Mesenchymal stem cell (in vitro differentiated cells and primary cell): ENCODE measurements at regions not wholly inside any gene's neighbourhood (a gene's known extent, or its start where the extent isn't known, plus 50 kb on each side); places are given as distances from the start of the nearest gene placed in this dataset.
A peak's percentile ranks its signal among the peaks of the same experiment; 100 is the strongest.
"Not testable (repeated sequence)": the region's sequence is repeated elsewhere in the genome, so short reads cannot be mapped to it uniquely, and the experiment has no call there.

Experiments
- DNase-seq: peaks from one replicate; pipeline ENCODE4 v3.0.0-alpha.2; 2013
- H2AFZ ChIP-seq: one replicate; pipeline ENCODE4 v1.6.1; 2013; ENCODE audit warnings: low read depth, mild to moderate bottlenecking, control low read depth, inconsistent platforms, low read length, moderate library complexity
- H2AK5ac ChIP-seq: 2 replicates; pipeline ENCODE4 v1.6.1; 2013; ENCODE audit warnings: low read length, moderate library complexity, mild to moderate bottlenecking, inconsistent platforms; ENCODE audit not compliant: severe bottlenecking
- H2BK120ac ChIP-seq: one replicate; pipeline ENCODE4 v1.6.1; 2013; ENCODE audit warnings: low read depth, mild to moderate bottlenecking, inconsistent platforms, low read length, moderate library complexity
- H2BK12ac ChIP-seq, 2 experiments: one replicate each; pipeline ENCODE4 v1.6.1; 2013; ENCODE audit warnings: inconsistent platforms in 2 of 2, low read length in 2 of 2, mild to moderate bottlenecking in 2 of 2, moderate library complexity in 2 of 2, control low read depth in 1 of 2
- H2BK15ac ChIP-seq: one replicate; pipeline ENCODE4 v1.6.1; 2013; ENCODE audit warnings: mild to moderate bottlenecking, low read depth, inconsistent platforms; ENCODE audit not compliant: poor library complexity, severe bottlenecking
- H2BK5ac ChIP-seq: 2 replicates; pipeline ENCODE4 v1.6.1; 2013; ENCODE audit warnings: low read depth, mild to moderate bottlenecking, low read length, control low read depth, inconsistent platforms; ENCODE audit not compliant: poor library complexity, severe bottlenecking
- H3K14ac ChIP-seq, 2 experiments: one replicate each; pipeline ENCODE4 v1.6.1; 2013; ENCODE audit warnings: inconsistent platforms in 2 of 2, low read length in 2 of 2, control low read depth in 1 of 2, mild to moderate bottlenecking in 1 of 2, moderate library complexity in 1 of 2
- H3K18ac ChIP-seq, 2 experiments: one replicate each; pipeline ENCODE4 v1.6.1; 2013; ENCODE audit warnings: inconsistent platforms in 2 of 2, low read length in 2 of 2, control low read depth in 1 of 2, low read depth in 1 of 2, mild to moderate bottlenecking in 1 of 2
- H3K23ac ChIP-seq, 2 experiments: one replicate each; pipeline ENCODE4 v1.6.1; 2013; ENCODE audit warnings: inconsistent platforms in 2 of 2, low read length in 2 of 2, mild to moderate bottlenecking in 2 of 2, moderate library complexity in 2 of 2, control low read depth in 1 of 2
- H3K27ac ChIP-seq: 2 replicates; pipeline ENCODE4 v1.5.1; 2013; ENCODE audit warnings: mild to moderate bottlenecking, moderate library complexity, low read length, control low read depth, inconsistent platforms; ENCODE audit not compliant: poor library complexity, severe bottlenecking
- H3K27me3 ChIP-seq, 2 experiments: 2 replicates each; pipeline versions ENCODE4 v1.6.1 to v1.7.0; 2013; ENCODE audit warnings: low read length in 2 of 2, mild to moderate bottlenecking in 2 of 2, moderate library complexity in 2 of 2, control low read depth in 1 of 2, inconsistent platforms in 1 of 2; ENCODE audit not compliant: control insufficient read depth in 1 of 2, insufficient read depth in 1 of 2
- H3K36me3 ChIP-seq, 2 experiments: 2 replicates each; pipeline versions ENCODE4 v1.6.1 to v1.7.0; 2013; ENCODE audit warnings: low read length in 2 of 2, control low read depth in 1 of 2, inconsistent platforms in 1 of 2, low read depth in 1 of 2, mild to moderate bottlenecking in 1 of 2; ENCODE audit not compliant: insufficient read depth in 2 of 2, control insufficient read depth in 1 of 2
- H3K4ac ChIP-seq, 2 experiments: one replicate each; pipeline ENCODE4 v1.6.1; 2013; ENCODE audit warnings: inconsistent platforms in 2 of 2, low read length in 2 of 2, mild to moderate bottlenecking in 2 of 2, moderate library complexity in 2 of 2, control low read depth in 1 of 2, low read depth in 1 of 2
- H3K4me1 ChIP-seq: 2 replicates; pipeline ENCODE4 v1.6.1; 2013; ENCODE audit warnings: low read depth, low read length, control low read depth; ENCODE audit not compliant: control insufficient read depth, insufficient read depth
- H3K4me2 ChIP-seq: 2 replicates; pipeline ENCODE4 v1.6.1; 2013; ENCODE audit warnings: low read length, mild to moderate bottlenecking, inconsistent platforms; ENCODE audit not compliant: poor library complexity, severe bottlenecking
- H3K4me3 ChIP-seq, 2 experiments: 2 replicates each; pipeline versions ENCODE4 v1.5.1 to v1.7.0; 2013; ENCODE audit warnings: low read length in 2 of 2, mild to moderate bottlenecking in 2 of 2, control low read depth in 1 of 2, low read depth in 1 of 2; ENCODE audit not compliant: insufficient read depth in 1 of 2
- H3K79me1 ChIP-seq: replicated peaks from 2 replicates; pipeline ENCODE4 v1.6.1; 2013; ENCODE audit warnings: mild to moderate bottlenecking, control low read depth, low read length, inconsistent platforms; ENCODE audit not compliant: poor library complexity, severe bottlenecking
- H3K9ac ChIP-seq: 2 replicates; pipeline ENCODE4 v1.7.0; 2013; ENCODE audit warnings: mild to moderate bottlenecking, low read length, moderate library complexity
- H3K9me3 ChIP-seq: 2 replicates; pipeline ENCODE4 v1.7.0; 2013; ENCODE audit warnings: mild to moderate bottlenecking, low read length; ENCODE audit not compliant: control insufficient read depth
- H4K8ac ChIP-seq: one replicate; pipeline ENCODE4 v1.6.1; 2013; ENCODE audit warnings: inconsistent platforms, mild to moderate bottlenecking, low read length, moderate library complexity
- H4K91ac ChIP-seq: one replicate; pipeline ENCODE4 v1.6.1; 2013; ENCODE audit warnings: mild to moderate bottlenecking, low read length, inconsistent platforms
- WGBS: methylation state at CpG from one replicate; pipeline ENCODE4 v1.1.7; 2013; ENCODE audit warnings: mixed read lengths; 5-methylcytosine and 5-hydroxymethylcytosine counted together

DNA sequence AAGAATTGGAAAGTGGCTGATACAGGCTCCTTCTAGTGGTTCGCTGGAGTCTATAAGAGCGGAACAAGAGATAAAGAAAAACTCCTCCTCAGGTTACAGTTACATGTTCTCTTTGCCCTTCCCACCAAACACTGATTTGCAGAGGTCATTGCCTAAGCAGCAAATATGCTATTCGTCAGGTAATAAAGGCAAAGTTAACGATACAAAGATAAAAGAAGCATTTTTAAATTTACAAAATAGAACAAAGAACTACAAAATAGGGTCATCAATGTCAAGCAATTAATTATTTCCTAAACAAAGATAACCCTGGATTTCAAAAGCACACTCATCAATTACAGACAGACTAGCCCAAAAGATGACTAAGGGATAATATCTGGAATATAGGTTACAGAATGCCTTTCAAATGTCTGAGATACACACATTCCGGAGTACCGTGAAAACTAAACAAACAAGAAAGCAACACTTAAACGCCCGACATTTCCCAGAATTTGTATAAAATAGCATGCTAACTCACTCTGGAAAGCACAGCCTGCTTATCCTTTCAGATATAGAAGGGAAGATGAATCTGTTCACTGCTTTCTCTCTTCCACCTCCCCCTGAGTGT lies 186.4 kb downstream of the MREG start:
- H3K18ac ChIP-seq, result no peak overlapping the region
- H3K79me1 ChIP-seq, result peaks cover 2% of the 10 kb centered on the region
- peak overlapping the region; percentile 77 for H3K9ac ChIP-seq
- H2BK12ac ChIP-seq, result no peak overlapping the region
- H4K8ac ChIP-seq, result no peak overlapping the region
- H3K23ac ChIP-seq, result no peak overlapping the region
- no peak overlapping the region for H2AK5ac ChIP-seq
- H3K4me3 ChIP-seq, result peak overlapping the region in 1 of 2 experiments; percentile 32
- no peaks in the 10 kb centered on the region for H3K9me3 ChIP-seq
- H2BK120ac ChIP-seq, result no peak overlapping the region
- no peak overlapping the region for H2BK15ac ChIP-seq
- H3K14ac ChIP-seq, result no peak overlapping the region
- no peak overlapping the region for H4K91ac ChIP-seq
- H3K4ac ChIP-seq, result no peak overlapping the region
- H3K36me3 ChIP-seq, result no peaks in the 10 kb centered on the region
- H2AFZ ChIP-seq, result no peak overlapping the region
- no peak overlapping the region for H2BK5ac ChIP-seq
- peak; percentile 72 for DNase-seq
- no peaks in the 10 kb centered on the region for H3K27me3 ChIP-seq
- H3K27ac ChIP-seq, result peak overlapping the region; percentile 76
- WGBS, result 17% methylated on average over 5 of the region's 8 CpGs
- H3K4me2 ChIP-seq, result no peak overlapping the region
- peaks cover 9% of the 10 kb centered on the region for H3K4me1 ChIP-seq

DNA sequence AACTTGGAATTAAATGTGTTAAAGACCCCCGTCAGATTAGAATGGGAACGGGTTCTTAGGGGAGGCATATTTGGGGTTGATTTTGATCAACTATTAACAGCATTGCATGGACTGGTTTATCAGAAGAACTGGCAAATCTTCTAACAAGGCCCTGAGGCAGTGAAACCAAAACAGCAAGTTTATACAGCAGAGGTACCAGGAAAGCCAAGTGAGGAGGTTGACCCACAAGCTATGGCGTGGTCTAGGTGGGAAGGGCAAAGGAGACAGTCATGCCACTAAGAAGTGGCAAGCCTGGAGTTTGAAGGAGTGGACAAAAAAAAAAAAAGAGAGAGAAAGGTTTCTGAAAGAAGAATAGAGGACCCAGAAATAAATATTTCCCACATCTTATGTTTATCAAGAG lies 187.0 kb downstream of the MREG start:
- H4K91ac ChIP-seq, result no peak overlapping the region
- H3K14ac ChIP-seq, result no peak overlapping the region
- no peak overlapping the region for H2AFZ ChIP-seq
- no peaks in the 10 kb centered on the region for H3K27me3 ChIP-seq
- no peaks in the 10 kb centered on the region for H3K9me3 ChIP-seq
- H2BK15ac ChIP-seq, result no peak overlapping the region
- WGBS, result 83% methylated on average over 3 of the region's 3 CpGs
- no peaks in the 10 kb centered on the region for H3K36me3 ChIP-seq
- H4K8ac ChIP-seq, result no peak overlapping the region
- H3K4ac ChIP-seq, result no peak overlapping the region
- peak overlapping the region; percentile 12 for H2BK120ac ChIP-seq
- peak overlapping the region in 1 of 2 experiments; percentile 97 for H2BK12ac ChIP-seq
- peak overlapping the region; percentile 5 for H3K27ac ChIP-seq
- no peak overlapping the region for H3K4me2 ChIP-seq
- no peak overlapping the region for H2AK5ac ChIP-seq
- peaks cover 2% of the 10 kb centered on the region for H3K79me1 ChIP-seq
- peak overlapping the region; percentile 14 to 84 for H3K18ac ChIP-seq
- peak overlapping the region; percentile 77 for H3K9ac ChIP-seq
- H3K4me1 ChIP-seq, result peaks cover 6% of the 10 kb centered on the region
- DNase-seq, result no peak
- no peak overlapping the region for H2BK5ac ChIP-seq
- peak overlapping the region in 1 of 2 experiments; percentile 32 for H3K4me3 ChIP-seq
- no peak overlapping the region for H3K23ac ChIP-seq

DNA sequence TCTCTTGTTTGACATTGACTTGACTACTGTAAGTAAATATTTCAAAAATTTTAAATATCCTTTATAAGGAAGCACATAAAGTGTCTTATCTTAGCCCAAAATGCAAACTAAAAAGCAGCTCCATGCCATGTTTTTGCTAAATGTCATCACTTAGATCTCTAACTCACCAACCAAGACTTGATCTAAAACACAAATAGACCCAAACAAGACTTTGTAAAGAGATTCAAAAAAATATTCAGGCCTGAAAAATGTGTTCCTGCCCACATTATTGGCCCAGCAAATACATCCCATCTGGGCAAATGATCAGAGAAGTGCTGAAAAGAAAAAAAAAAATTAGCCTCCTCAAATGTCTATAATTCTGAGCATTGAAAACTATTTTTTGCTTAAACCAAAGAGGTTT lies 187.6 kb downstream of the MREG start:
- Histone ChIP-seq H2AFZ (no peak overlapping the region), H3K36me3 (no peaks in the 10 kb centered on the region), H3K4me2 (no peak overlapping the region), H3K79me1 (peaks cover 2% of the 10 kb centered on the region), H3K14ac (no peak overlapping the region), H3K18ac (no peak overlapping the region), H3K9me3 (no peaks in the 10 kb centered on the region), H2BK15ac (no peak overlapping the region), H3K4me3 (no peak overlapping the region), H3K27ac (no peak overlapping the region), H3K4ac (no peak overlapping the region), H3K4me1 (peaks cover 6% of the 10 kb centered on the region), H3K23ac (no peak overlapping the region), H2BK12ac (no peak overlapping the region), H3K27me3 (no peaks in the 10 kb centered on the region), H2AK5ac (no peak overlapping the region), H4K91ac (no peak overlapping the region), H4K8ac (no peak overlapping the region), H2BK120ac (no peak overlapping the region), H3K9ac (peak overlapping the region; percentile 77), H2BK5ac (no peak overlapping the region)
- no peak for DNase-seq

DNA sequence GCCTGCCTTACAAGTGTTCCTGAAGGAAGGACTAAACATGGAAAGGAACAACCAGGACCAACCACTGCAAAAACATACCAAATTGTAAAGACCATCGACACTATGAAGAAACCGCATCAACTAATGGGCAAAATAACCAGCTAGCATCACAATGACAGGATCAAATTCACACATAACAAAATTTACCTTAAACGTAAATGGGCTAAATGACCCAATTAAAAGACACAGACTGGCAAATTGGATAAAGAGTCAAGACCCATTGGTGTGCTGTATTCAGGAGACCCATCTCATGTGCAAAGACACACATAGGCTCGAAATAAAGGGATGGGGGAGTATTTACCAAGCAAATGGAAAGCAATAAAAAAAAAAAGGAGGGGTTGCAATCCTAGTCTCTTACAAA lies 192.1 kb downstream of the MREG start:
- not testable (repeated sequence) for H3K36me3 ChIP-seq, H4K91ac ChIP-seq, H3K9ac ChIP-seq, DNase-seq, H2AK5ac ChIP-seq, H2BK12ac ChIP-seq, H2BK5ac ChIP-seq, H3K18ac ChIP-seq, H3K23ac ChIP-seq, H3K4me3 ChIP-seq, H2AFZ ChIP-seq, H2BK120ac ChIP-seq, H3K9me3 ChIP-seq, H3K4me2 ChIP-seq, H3K4me1 ChIP-seq, H3K27me3 ChIP-seq, H3K14ac ChIP-seq, H3K27ac ChIP-seq, H3K4ac ChIP-seq, H4K8ac ChIP-seq, H3K79me1 ChIP-seq, H2BK15ac ChIP-seq
- WGBS, result 99% methylated on average over 4 of the region's 4 CpGs
